ENCODE measurements at regions not wholly inside any gene's neighbourhood (a gene's known extent, or its start where the extent isn't known, plus 50 kb on each side); places are given as distances from the start of the nearest gene placed in this dataset.
"Not testable (repeated sequence)": the region's sequence is repeated elsewhere in the genome, so short reads cannot be mapped to it uniquely, and the experiment has no call there.

GRCh38 chr6:81605526-81605925 is 147.0 kb downstream of the TENT5A start:
- H3K9ac ChIP-seq (ENCODE audit: low read depth in 2 of 2, low read length in 2 of 2) = no peak overlapping the region

GRCh38 chr6:81601918-81602317 is 150.6 kb downstream of the TENT5A start:
- no peak overlapping the region for H3K4me3 ChIP-seq

More at GRCh38 chr6:81605526-81605925, 147.0 kb downstream of the TENT5A start:
- no peaks in the 10 kb centered on the region for H3K9me3 ChIP-seq
- no peak for DNase-seq
- H3K27ac ChIP-seq = no peak overlapping the region
- TF ChIP-seq CTCF (IDR thresholded peaks at IDR 0.05) = no peak
- H3K27me3 ChIP-seq = no peaks in the 10 kb centered on the region
- intact Hi-C loops (cut with DNase I) = no loop called here
- no peaks in the 10 kb centered on the region for H3K36me3 ChIP-seq
- H3K4me1 ChIP-seq = no peaks in the 10 kb centered on the region
- no peak overlapping the region for H3K4me3 ChIP-seq

GRCh38 chr6:81600488-81600887 is 152.0 kb downstream of the TENT5A start:
- H3K9ac ChIP-seq (ENCODE audit: low read depth in 2 of 2, low read length in 2 of 2); H3K4me3 ChIP-seq; H3K27ac ChIP-seq; H3K27me3 ChIP-seq; H3K36me3 ChIP-seq; DNase-seq; H3K9me3 ChIP-seq; intact Hi-C loops (cut with DNase I); H3K4me1 ChIP-seq: not testable (repeated sequence)

More at GRCh38 chr6:81601918-81602317, 150.6 kb downstream of the TENT5A start:
- Histone ChIP-seq H3K9ac (ENCODE audit: low read depth in 2 of 2, low read length in 2 of 2) (no peak overlapping the region), H3K36me3 (no peaks in the 10 kb centered on the region), H3K9me3 (no peaks in the 10 kb centered on the region), H3K27me3 (no peaks in the 10 kb centered on the region), H3K27ac (no peak overlapping the region), H3K4me1 (no peaks in the 10 kb centered on the region)
- no peak for TF ChIP-seq CTCF (IDR thresholded peaks at IDR 0.05)
- no peak for DNase-seq
- intact Hi-C loops (cut with DNase I) = no loop called here

- H3K36me3 ChIP-seq = no peaks in the 10 kb centered on the region
Measured at GRCh38 chr6:81594501-81594900, 158.0 kb downstream of the TENT5A start.

GRCh38 chr6:81590314-81590691 is 162.2 kb downstream of the TENT5A start:
- no peaks in the 10 kb centered on the region for H3K27me3 ChIP-seq
- H3K9ac ChIP-seq (ENCODE audit: low read depth in 2 of 2, low read length in 2 of 2) = no peak overlapping the region
- no peak overlapping the region for H3K4me3 ChIP-seq
- no peak for DNase-seq
- no peak overlapping the region for H3K27ac ChIP-seq
- no peaks in the 10 kb centered on the region for H3K36me3 ChIP-seq
- no peaks in the 10 kb centered on the region for H3K9me3 ChIP-seq
- intact Hi-C loops (cut with DNase I) = no loop called here
- H3K4me1 ChIP-seq = no peaks in the 10 kb centered on the region
- TF ChIP-seq CTCF (IDR thresholded peaks at IDR 0.05) = no peak

More at GRCh38 chr6:81594501-81594900, 158.0 kb downstream of the TENT5A start:
- Histone ChIP-seq H3K27me3 (no peaks in the 10 kb centered on the region), H3K9ac (ENCODE audit: low read depth in 2 of 2, low read length in 2 of 2) (no peak overlapping the region), H3K27ac (no peak overlapping the region), H3K4me3 (no peak overlapping the region), H3K4me1 (no peaks in the 10 kb centered on the region), H3K9me3 (no peaks in the 10 kb centered on the region)
- DNase-seq = no peak
- TF ChIP-seq CTCF (IDR thresholded peaks at IDR 0.05) = no peak
- intact Hi-C loops (cut with DNase I) = no loop called here

- DNase-seq = no peak
- Histone ChIP-seq H3K9me3 (no peaks in the 10 kb centered on the region), H3K36me3 (no peaks in the 10 kb centered on the region), H3K4me1 (no peaks in the 10 kb centered on the region), H3K4me3 (no peak overlapping the region), H3K27me3 (no peaks in the 10 kb centered on the region), H3K27ac (no peak overlapping the region), H3K9ac (ENCODE audit: low read depth in 2 of 2, low read length in 2 of 2) (no peak overlapping the region)
- intact Hi-C loops (cut with DNase I) = no loop called here
- TF ChIP-seq CTCF (IDR thresholded peaks at IDR 0.05) = no peak
Measured at GRCh38 chr6:81589465-81590313, 162.8 kb downstream of the TENT5A start.

- intact Hi-C loops (cut with DNase I); H3K36me3 ChIP-seq; H3K9ac ChIP-seq (ENCODE audit: low read depth in 2 of 2, low read length in 2 of 2); DNase-seq; H3K9me3 ChIP-seq; H3K4me3 ChIP-seq; H3K27ac ChIP-seq; H3K27me3 ChIP-seq; H3K4me1 ChIP-seq: not testable (repeated sequence)
Measured at GRCh38 chr6:81585686-81586085, 166.8 kb downstream of the TENT5A start.

- H3K4me3 ChIP-seq; H3K4me1 ChIP-seq; H3K27ac ChIP-seq; intact Hi-C loops (cut with DNase I); H3K27me3 ChIP-seq; DNase-seq; H3K9me3 ChIP-seq; H3K9ac ChIP-seq (ENCODE audit: low read depth in 2 of 2, low read length in 2 of 2); H3K36me3 ChIP-seq: not testable (repeated sequence)
Measured at GRCh38 chr6:81584156-81584555, 168.3 kb downstream of the TENT5A start.
